Astrocyte (in vitro differentiated cells and primary cell): ENCODE measurements at regions not wholly inside any gene's neighbourhood (a gene's known extent, or its start where the extent isn't known, plus 50 kb on each side); places are given as distances from the start of the nearest gene placed in this dataset.

Experiments
- EZH2 ChIP-seq: IDR thresholded peaks from 2 replicates; pipeline ENCODE4 v1.6.1; 2012; ENCODE audit warnings: mild to moderate bottlenecking, low read length, inconsistent platforms; ENCODE audit not compliant: insufficient read depth
- TF ChIP-seq, protein P1 (sequence below): IDR thresholded peaks from 2 replicates; pipeline ENCODE4 v1.5.1; 2011; ENCODE audit warnings: low read depth, mild to moderate bottlenecking, inconsistent platforms, low read length, moderate library complexity; ENCODE audit not compliant: insufficient read depth

DNA sequence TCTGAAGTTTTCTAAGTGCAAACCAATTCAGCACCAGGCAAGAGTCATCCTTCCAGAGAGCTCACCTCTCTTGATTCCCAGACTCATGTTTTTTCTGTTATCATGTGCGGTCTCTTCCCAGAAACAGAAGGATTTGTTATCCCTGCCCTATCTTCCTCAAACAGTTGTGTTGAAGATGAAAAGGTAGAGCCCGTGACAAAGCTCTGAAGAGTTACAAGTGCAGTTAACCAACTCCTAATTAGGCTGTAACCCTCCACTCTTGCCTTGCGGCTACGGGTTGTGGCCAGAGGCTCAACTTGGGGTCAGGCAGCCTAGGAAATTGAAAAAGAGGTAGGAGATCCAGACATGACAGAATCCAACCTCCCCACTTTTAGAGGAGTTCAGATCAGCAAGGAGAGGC lies 76.2 kb upstream of the CADM1 start:
- no peak for TF ChIP-seq EZH2
- TF ChIP-seq, protein P1, sequence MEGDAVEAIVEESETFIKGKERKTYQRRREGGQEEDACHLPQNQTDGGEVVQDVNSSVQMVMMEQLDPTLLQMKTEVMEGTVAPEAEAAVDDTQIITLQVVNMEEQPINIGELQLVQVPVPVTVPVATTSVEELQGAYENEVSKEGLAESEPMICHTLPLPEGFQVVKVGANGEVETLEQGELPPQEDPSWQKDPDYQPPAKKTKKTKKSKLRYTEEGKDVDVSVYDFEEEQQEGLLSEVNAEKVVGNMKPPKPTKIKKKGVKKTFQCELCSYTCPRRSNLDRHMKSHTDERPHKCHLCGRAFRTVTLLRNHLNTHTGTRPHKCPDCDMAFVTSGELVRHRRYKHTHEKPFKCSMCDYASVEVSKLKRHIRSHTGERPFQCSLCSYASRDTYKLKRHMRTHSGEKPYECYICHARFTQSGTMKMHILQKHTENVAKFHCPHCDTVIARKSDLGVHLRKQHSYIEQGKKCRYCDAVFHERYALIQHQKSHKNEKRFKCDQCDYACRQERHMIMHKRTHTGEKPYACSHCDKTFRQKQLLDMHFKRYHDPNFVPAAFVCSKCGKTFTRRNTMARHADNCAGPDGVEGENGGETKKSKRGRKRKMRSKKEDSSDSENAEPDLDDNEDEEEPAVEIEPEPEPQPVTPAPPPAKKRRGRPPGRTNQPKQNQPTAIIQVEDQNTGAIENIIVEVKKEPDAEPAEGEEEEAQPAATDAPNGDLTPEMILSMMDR = no peak
